Choroid plexus epithelial cell (primary cell): ENCODE measurements at regions not wholly inside any gene's neighbourhood (a gene's known extent, or its start where the extent isn't known, plus 50 kb on each side); places are given as distances from the start of the nearest gene placed in this dataset.

ENCODE experiments used
- DNase-seq: peaks from one replicate; pipeline ENCODE4 v3.0.0-alpha.2; 2010; ENCODE audit warnings: low read depth
- H3K4me3 ChIP-seq: 2 replicates; pipeline ENCODE4 v1.5.1; 2011; ENCODE audit warnings: low read depth, mild to moderate bottlenecking, control low read depth, low read length, moderate library complexity
- CTCF ChIP-seq: conservative IDR thresholded peaks from 2 replicates; pipeline ENCODE4 v1.5.1; 2011; ENCODE audit warnings: low read depth, mild to moderate bottlenecking, control low read depth, inconsistent platforms, low read length, moderate library complexity

GRCh38 chr6:56756791-56757587, 114.3 kb upstream of the DST start:
- no peak for TF ChIP-seq CTCF
- DNase-seq, result no peak

GRCh38 chr6:56756219-56756789, 113.6 kb upstream of the DST start:
- no peak overlapping the region for H3K4me3 ChIP-seq
- no peak for TF ChIP-seq CTCF
- DNase-seq, result no peak

More at GRCh38 chr6:56756791-56757587, 114.3 kb upstream of the DST start:
- H3K4me3 ChIP-seq, result no peak overlapping the region

GRCh38 chr6:56755040-56755439, 112.4 kb upstream of the DST start:
- no peak for TF ChIP-seq CTCF
- no peak for DNase-seq
- H3K4me3 ChIP-seq, result no peak overlapping the region

GRCh38 chr6:56753811-56754210, 111.1 kb upstream of the DST start:
- no peak overlapping the region for H3K4me3 ChIP-seq
- no peak for DNase-seq
- no peak for TF ChIP-seq CTCF

GRCh38 chr6:56752534-56752933, 109.8 kb upstream of the DST start:
- no peak for TF ChIP-seq CTCF
- no peak for DNase-seq
- no peak overlapping the region for H3K4me3 ChIP-seq

GRCh38 chr6:56752009-56752408, 109.3 kb upstream of the DST start:
- TF ChIP-seq CTCF, result no peak
- H3K4me3 ChIP-seq, result no peak overlapping the region
- peak; percentile 71 for DNase-seq

GRCh38 chr6:56751604-56752003, 108.9 kb upstream of the DST start:
- DNase-seq, result no peak

More at GRCh38 chr6:56751604-56752003, 108.9 kb upstream of the DST start:
- no peak for TF ChIP-seq CTCF
- H3K4me3 ChIP-seq, result no peak overlapping the region
